ENCODE measurements at regions not wholly inside any gene's neighbourhood (a gene's known extent, or its start where the extent isn't known, plus 50 kb on each side); places are given as distances from the start of the nearest gene placed in this dataset.

- TF ChIP-seq CTCF (IDR thresholded peaks at IDR 0.05; ENCODE audit: low read length) (no peak), EZH2phosphoT487 (IDR thresholded peaks at IDR 0.05; ENCODE audit: low read length) (no peak), EZH2 (optimal IDR thresholded peaks at IDR 0.05; ENCODE audit: low read depth, low read length) (no peak)
These were observed 894.7 kb upstream of the INTU start for GRCh38 chr4:126737899-126738526.
